ENCODE measurements at regions not wholly inside any gene's neighbourhood (a gene's known extent, or its start where the extent isn't known, plus 50 kb on each side); places are given as distances from the start of the nearest gene placed in this dataset.
"Not testable (repeated sequence)": the region's sequence is repeated elsewhere in the genome, so short reads cannot be mapped to it uniquely, and the experiment has no call there.

DNA sequence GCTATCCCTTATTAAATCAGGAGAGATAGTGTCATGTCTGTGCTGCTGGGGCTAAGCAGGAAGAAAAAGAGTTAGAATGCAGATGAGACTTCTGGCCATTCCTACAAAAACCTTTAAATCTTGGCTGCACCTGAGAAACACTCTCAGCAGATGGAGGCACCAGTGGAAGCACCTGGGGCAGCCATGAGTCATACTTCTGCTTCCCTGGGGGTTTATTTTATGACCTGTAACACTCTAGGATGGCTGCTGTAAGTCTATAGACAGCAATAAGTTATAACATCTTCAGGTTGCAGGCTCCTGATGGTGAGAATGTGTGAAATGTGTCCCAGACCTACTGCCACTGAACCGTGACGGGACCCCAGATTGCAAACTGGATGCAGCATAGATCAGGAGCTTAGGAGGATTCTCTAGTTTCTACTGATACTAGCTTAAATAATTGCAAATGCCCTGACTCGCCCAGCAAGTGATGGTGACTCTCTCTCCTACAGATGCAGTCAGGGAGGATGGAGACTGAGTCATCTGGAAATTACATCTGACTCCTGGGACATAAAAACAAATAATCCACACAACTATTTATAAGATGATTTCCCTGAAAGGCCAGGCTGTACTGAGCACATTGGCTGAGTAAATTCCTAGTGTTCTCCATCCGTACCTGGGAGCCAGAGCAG lies 479.2 kb downstream of the RPIA start:
- FAIRE-seq: not testable (repeated sequence)

DNA sequence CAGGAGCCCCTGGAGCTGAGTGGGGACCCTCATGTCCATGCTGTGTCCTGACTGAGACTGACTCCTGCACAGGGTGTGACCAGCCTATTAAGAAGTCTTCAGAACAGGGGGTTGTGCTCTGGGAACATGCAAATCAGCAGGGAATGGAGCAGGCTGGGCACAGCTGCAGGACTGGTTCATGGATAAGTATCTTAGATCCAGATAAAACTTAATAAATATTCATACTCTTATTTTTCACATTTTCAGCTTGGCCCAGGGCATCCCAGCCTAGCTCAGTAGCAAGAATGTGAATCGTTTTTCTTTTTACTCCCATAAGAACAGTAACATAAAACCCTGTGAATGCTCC lies 479.7 kb downstream of the RPIA start:
- FAIRE-seq: not testable (repeated sequence)

DNA sequence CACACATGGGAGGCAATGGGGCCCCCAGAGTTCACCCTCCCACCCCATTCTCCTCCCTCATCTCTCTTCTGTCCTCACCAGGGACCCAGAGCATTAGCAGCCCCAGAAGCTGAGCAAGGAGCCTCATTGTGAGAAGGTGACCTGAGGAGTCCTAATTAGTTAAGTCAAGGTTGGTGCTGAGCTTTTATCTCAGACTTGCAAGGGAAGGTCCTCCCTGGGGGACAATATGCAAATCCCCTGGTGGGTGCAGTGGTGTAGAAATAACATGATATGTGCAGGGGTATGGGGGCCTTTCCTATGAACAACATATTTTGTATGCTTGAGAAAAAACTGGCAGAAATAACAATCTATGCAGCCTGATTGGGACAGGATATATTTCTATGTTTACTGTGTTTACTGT lies 485.5 kb downstream of the RPIA start:
- not testable (repeated sequence) for FAIRE-seq

DNA sequence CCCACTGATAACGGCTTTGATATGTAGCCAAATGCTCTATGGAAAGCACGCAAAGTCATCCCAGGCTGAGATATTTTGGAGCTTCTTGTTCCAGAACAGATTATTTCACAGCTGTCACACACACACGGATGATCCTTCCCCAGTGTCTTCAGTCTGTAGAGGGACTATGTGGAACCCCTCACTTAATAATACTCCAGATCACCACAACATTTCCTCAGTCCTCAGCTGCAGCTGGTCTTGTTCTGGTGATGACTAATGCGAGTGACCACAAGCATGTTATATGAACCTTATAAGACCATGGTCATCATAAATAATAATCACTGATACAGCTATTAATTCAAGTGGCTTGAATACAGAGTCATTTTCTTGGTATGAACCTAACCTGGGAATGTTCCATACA lies 490.7 kb downstream of the RPIA start:
- FAIRE-seq: not testable (repeated sequence)

DNA sequence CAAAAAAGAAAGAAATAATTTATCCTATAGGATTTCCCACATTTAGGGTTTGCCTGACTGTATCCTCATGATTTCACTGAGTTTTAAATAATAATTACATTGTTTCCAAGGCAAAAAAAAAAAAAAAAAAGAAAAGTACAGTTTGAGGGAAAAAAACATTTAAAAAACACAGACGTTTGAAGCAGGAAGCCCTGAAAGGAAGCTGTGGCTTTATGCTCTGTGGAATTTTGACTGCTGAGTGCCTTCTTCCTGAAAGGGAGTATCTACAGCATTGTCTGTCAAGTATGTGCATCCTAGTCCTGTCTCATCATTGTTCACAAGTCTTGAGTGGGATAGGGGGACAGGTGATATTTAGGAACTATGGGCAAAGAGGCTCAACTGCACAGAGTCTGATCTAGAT lies 493.3 kb downstream of the RPIA start:
- not testable (repeated sequence) for FAIRE-seq

DNA sequence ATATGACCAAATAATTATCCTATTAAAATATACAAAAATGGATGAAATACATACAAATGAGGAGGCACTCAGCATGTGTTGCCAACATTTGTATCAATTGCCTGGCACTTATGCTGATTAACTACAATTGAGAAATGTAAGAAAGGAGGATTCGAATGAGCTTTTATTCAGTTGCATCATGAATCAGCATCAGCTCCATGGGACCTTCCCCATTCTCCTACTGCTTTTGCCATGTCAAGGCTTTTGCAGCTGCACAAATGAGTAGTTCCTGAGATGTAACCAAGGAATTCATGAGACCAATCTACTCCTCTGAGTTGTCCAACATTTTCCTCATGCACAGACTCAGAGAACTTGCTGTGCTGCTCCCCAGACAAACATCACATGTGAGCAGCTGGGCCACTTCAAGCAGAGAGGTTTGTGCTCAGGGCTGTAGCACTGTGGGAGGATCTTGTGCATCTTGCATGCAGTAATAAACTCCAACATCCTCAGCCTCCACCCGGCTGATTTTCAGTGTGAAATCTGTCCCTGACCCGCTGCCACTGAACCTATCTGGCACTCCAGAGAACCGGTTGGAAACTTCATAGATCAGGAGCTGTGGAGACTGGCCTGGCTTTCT lies 504.3 kb downstream of the RPIA start:
- FAIRE-seq: not testable (repeated sequence)

DNA sequence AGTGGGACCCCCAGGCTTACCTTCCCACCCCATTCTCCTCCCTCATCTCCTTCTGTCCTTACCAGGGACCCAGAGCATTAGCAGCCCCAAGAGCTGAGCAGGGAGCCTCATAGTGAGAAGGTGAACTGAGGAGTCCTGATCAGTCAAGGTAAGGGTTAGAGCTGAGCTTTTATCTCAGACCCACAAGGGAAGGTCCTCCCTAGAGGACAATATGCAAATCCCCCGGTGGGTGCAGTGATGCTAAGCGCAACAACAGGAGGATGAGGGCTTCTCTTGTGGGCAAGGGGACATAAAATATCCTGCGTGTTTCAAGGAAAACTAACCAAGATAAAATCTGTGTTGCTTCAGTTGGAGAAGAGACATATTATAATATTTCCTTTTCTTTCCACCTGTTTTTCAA lies 505.2 kb downstream of the RPIA start:
- not testable (repeated sequence) for FAIRE-seq

DNA sequence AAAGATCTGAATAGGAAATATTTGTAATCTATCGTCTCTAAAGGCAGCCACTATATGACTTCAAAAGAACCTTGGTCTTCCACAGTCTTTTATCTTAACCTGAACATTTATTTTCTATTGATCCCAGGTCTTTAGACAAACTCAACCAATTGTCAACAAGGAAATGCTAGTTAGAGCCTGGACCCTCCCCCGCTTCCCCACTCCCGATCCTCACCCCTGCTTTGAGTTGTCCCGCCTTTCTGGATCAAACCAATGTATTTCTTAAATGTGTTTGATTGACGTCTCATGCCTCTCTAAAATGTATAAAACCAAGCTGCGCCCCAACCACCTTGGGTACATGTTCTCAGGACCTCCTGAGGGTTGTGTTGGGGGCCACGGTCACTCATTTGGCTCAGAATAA lies 506.6 kb downstream of the RPIA start:
- not testable (repeated sequence) for FAIRE-seq

DNA sequence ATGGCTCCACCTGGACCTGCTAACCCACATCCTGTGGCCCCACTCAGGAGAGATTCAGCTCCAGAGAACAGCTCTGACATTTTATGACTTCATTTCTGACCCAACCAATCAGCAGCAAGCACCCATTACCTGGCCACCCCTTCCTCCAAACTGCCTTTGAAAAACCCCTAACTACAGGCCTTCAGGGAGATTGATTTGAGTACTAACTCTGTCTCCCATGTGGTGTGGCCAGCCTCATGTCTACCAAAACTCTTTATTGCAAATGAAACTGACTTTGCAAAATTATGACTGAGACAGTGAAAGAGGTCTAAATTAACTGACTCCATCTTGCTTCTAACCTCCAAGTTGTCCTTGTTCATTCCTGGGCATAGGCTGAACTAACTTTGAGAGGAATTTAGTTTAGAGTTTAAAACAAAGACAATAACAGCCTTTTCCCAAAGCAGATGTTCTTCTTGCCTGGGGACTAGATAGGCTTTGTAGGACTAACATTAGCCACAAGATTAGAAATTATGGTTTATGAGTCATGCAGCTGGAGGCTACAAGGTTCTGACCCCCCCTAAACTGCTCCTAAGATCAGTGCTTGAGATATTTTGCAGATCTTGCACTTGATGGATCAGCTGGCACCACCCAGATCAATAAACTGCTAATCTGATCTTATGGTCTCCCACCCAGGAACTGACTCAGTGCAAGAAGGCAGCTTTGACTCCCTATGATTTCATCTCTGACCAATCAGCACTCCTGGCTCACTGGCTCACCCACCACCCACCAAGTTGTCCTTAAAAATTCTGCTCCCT lies 508.2 kb downstream of the RPIA start:
- not testable (repeated sequence) for FAIRE-seq

DNA sequence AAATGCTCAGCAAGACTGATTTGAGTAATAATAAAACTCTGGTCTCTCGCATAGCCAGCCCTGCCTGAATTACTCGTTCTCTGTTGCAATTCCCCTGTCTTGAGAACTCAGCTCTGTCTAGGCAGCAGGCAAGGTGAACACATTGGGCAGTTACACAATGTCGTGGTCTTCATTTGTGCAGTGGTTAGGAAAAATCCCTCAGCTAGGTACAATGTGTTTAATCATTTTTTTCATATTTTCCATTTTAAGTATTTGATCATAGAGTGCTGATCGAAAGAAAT lies 508.7 kb downstream of the RPIA start:
- FAIRE-seq: not testable (repeated sequence)

DNA sequence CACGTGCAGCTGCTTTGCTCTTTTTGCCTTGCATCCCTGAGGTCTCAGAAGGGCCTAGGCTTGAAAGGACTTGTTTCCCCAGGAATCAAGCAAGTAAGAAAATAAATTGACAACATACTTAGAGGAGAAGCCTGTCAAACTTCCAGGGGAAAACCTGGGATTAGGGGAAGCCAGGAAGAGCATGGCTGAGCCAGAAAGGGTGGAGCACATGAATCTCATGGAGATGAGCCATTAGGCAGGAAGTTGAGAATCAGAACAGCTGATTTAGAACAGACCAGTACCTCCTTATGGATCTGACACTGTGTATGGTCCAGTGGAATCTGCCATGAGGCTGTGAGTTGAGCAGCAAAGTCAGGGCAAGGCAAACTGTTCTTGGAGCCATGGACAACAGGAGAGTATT lies 511.0 kb downstream of the RPIA start:
- not testable (repeated sequence) for FAIRE-seq

DNA sequence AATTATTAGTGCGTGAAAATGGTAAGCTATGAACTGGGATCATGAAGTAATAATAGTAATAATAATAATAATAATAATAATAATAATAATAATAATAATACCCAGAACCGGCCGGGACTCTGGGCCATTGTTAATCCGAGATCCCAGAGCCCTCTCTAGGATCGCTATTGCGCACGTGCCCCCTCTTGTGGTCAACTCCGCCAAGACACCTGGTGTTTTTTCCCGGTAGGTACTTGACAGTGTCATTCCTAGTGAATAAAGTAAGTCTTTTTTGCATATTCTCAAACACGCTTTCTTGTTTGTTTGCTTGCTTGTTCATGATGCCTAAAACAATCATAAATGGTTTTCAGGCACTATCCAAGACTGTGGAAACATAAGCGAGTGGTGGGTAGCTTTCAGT lies 513.7 kb downstream of the RPIA start:
- FAIRE-seq: not testable (repeated sequence)

DNA sequence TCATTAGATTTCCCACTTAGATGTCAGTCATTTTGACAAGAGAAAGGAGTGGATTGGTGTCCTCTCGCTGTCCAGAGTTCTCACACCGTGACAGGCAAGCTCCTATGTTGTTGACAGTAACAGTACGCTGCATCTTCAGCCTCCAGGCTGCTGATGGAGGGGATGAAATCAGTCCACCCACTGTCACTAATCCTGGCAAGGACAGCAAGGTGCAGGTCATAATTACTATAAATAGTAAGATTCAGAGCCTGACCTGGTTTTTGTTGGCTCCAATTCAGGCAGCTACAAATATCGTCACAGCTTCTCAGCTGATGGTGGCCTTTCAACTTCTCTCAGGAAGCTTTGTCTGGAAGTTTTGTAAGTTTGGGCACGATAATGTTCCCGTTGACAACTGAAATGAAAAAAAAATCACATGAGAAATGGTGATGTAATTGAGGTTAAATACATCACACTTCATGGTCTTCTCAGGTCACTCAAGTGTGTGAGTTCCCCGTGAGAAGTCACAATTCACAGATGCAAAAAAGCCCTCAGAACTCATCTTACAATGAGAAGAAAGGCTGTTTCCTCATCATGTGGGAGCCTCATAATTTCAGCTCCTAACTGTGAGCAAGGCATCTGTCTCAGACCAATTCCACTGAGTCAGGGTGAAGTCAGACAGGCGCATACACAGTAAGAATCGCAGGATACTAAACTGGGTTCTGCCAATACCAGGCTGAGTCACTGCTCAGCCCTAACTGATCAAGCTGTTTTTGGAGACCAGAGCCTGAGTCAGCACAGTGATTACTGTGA lies 516.9 kb downstream of the RPIA start:
- not testable (repeated sequence) for FAIRE-seq

DNA sequence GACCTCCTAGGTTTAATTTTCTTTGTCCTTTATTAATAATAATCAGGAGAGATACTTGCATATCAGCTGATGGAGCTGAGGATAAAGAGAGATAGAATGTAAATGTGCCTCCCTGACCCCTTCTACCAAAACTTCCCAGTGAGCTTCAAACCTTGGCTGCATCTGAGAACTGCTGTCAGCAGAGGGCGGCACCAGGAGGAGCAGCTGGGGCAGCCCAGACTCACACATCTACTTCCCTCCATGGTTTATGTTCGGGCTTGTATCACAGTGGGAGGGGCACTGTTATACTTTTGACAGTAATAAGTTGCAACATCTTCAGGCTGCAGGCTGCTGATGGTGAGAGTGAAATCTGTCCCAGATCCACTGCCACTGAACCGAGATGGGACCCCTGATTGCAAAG lies 521.7 kb downstream of the RPIA start:
- FAIRE-seq: not testable (repeated sequence)

DNA sequence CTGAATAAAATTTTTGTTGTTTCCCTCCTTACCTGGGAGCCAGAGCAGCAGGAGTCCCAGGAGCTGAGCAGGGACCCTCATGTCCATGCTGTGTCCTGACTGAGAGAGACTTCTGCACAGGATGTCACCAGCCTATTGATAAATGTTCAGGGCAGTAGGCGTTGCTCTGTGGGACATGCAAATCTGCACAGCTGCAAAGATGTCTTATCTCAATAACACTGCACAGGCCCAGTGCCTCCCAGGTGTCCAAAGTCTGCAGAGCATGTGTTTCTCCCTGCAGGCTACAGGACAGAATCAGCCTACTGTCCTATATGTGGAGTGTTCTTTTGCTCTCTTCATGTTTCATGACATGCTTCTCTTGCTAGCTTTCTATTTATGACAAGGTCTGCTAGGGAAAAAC lies 522.3 kb downstream of the RPIA start:
- not testable (repeated sequence) for FAIRE-seq

DNA sequence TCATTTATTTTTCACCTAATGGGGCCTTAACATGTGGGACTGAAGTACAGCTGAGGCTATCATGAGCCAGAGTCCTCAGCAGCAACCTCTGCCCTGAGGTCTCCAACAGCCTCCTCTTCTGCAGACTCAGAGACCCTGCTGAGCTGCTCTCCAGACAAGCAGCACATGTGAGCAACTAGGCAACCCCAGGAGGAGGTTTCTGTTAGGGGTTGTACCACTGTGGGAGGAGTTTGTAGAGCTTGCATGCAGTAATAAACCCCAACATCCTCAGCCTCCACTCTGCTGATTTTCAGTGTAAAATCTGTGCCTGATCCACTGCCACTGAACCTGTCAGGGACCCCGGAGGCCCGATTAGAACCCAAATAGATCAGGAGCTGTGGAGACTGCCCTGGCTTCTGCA lies 530.0 kb downstream of the RPIA start:
- FAIRE-seq: not testable (repeated sequence)

DNA sequence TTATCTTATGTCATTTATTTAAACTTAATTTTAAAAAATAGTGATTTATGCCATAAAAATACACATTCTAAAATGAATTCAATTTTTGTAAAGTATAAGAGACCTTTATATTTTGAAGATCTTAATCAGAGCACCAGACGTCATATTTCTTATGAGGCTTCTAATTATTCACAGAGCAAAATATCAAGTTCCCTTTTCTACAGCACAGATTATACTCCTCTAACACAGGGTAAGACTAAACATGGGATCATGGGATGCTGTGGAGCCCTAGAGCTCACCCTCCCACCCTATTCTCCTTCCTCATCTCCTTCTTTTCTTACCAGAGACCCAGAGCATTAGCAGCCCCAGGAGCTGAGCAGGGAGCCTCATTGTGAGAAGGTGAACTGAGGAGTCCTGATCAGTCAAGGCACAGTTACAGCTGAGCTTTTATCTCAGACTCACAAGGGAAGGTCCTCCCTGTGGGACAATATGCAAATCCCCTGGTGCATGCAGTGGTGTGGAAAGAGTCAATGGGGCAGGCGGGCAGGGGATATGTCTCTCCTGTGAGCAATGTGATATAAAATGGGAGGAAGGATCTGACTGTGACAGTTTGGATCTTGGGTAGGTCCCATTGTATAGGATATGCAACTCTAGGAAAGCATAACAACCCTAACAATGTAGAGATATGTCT lies 530.7 kb downstream of the RPIA start:
- not testable (repeated sequence) for FAIRE-seq

DNA sequence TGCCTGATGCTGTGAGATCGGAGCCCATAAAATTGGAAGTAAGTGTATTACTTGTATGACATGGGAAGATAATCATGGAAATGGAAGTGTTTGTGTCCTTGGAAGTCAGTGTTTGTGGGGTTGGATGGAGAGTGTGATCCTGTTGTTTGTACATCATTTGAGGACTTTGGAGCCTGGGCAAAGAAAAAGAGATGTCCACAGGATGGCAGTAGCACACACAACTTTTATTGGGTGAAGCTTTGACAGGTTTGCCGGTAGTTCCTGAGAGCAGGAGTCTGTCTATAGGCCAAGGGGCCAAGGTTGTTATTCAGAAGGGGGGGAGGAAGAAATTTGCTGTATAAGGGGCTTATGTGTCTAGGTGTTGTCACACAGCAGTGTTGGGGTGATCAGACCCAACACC lies 533.3 kb downstream of the RPIA start:
- FAIRE-seq: not testable (repeated sequence)

DNA sequence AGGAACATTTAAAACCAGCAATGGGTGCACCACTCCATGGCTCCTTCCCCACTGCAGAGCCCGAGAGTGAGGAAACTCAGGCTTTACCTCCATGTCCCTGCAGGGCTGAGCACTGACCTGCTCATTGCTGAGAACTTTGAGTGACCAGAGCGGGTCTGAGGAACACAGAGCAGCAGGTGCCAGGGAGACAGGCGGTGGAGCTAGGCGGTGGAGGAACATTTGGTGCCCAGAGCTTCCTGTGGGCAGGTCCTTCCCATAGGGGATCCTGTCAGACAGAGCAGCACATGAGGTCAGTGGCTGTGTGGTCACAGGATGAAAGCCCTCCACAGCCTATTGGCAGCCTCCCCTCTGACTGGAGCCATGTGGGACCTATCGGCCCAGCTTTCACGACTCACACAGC lies 538.5 kb downstream of the RPIA start:
- not testable (repeated sequence) for FAIRE-seq

DNA sequence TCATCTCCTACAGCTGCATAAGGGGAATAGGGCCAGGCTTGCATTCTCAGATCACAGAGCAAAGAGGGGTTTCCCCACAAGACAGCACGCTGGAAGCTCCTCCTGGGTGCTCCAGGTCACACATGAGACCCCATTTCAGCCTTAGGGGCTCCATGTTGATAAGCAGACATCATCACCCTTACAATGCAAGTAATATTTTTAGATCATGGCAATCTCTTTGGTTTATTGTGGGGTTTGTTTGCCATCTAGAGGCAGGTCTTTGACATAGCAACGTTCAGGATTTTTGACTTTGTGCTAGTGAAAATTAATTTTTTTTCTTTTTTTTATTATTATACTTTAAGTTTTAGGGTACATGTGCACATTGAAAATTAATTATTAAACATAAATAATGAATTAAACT lies 539.8 kb downstream of the RPIA start:
- FAIRE-seq: peak; percentile 83

DNA sequence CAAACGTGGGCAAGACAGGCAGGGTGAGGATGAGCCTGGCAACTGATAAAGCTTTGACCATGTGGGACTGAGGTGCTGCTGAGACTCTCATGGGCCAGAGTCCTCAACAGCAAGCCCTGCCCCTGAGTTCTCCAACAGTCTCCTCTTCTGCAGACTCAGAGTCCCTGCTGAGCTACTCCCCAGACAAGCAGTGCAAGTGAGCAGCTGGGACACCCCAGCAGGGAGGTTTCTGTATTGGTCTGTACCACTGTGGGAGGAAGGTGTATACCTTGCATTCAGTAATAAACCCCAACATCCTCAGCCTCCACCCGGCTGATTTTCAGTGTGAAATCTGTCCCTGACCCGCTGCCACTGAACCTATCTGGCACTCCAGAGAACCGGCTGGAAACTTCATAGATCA lies 542.5 kb downstream of the RPIA start:
- not testable (repeated sequence) for FAIRE-seq

DNA sequence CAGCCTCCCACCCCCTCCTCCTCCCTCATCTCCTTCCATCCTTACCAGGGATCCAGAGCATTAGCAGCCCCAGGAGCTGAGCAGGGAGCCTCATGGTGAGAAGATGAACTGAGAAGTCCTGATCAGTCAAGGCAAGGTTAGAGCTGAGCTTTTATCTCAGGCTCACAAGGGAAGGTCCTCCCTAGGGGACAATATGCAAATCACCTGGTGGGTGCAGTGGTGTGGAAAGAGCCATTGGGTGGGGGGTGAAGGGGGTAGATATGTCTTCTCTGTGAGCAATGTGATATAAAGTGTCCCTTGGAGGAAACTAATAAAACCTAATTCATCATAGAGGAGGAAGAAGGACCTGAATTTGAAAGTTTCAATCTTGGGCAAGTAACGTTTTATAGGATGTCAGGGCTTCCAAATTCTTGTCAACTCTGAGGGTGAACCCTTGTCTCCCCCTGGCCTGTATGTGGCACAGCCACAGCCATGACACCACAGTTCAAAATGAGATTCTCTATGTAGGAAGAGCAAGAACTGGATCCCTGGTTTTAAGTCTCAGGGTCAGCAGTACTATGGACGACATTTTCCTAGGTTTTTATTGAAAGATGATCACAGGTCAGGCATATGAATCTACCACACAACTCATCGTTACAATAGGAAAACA lies 543.5 kb downstream of the RPIA start:
- FAIRE-seq: not testable (repeated sequence)
